ENCODE measurements at regions not wholly inside any gene's neighbourhood (a gene's known extent, or its start where the extent isn't known, plus 50 kb on each side); places are given as distances from the start of the nearest gene placed in this dataset.
A peak's percentile ranks its signal among the peaks of the same experiment; 100 is the strongest.

GRCh38 chr5:112083623-112084022 lies 326.6 kb upstream of the NREP start:
- ChIA-PET POLR2A (no interaction called here), CTCF (no interaction called here)
- no peaks in the 10 kb centered on the region for H3K36me3 ChIP-seq (ENCODE audit: control insufficient read depth in 4 of 4, insufficient read depth in 4 of 4, low read length in 3 of 4)
- no peaks in the 10 kb centered on the region for H3K4me1 ChIP-seq (ENCODE audit: control extremely low read depth in 1 of 4, control insufficient read depth in 4 of 4, insufficient read depth in 4 of 4, low read length in 3 of 4)
- WGBS (ENCODE audit: insufficient coverage): no CpG with 5 or more reads among the region's 4 CpGs
- H3K27me3 ChIP-seq (replicated peaks in 2 of 5; ENCODE audit: control insufficient read depth in 4 of 5, insufficient read depth in 5 of 5, low read length in 4 of 5): no peaks in the 10 kb centered on the region
- DNase-seq: no peak
- no peaks in the 10 kb centered on the region for H3K9me3 ChIP-seq (ENCODE audit: control extremely low read depth in 1 of 5, control insufficient read depth in 4 of 5, insufficient read depth in 2 of 5, low read depth in 1 of 5, low read length in 4 of 5)
- H3K27ac ChIP-seq (ENCODE audit: insufficient read depth in 1 of 2, low read depth in 1 of 2, low read length in 2 of 2, poor library complexity in 1 of 2, severe bottlenecking in 2 of 2): no peak overlapping the region
- H3K4me3 ChIP-seq (ENCODE audit: control insufficient read depth in 1 of 7, extremely low read depth in 1 of 7, insufficient read depth in 4 of 7, low read depth in 2 of 7, low read length in 6 of 7): no peak overlapping the region

- H3K27me3 ChIP-seq (replicated peaks in 2 of 5; ENCODE audit: control insufficient read depth in 4 of 5, insufficient read depth in 5 of 5, low read length in 4 of 5): no peaks in the 10 kb centered on the region
- no peaks in the 10 kb centered on the region for H3K4me1 ChIP-seq (ENCODE audit: control extremely low read depth in 1 of 4, control insufficient read depth in 4 of 4, insufficient read depth in 4 of 4, low read length in 3 of 4)
- ChIA-PET POLR2A (no interaction called here), CTCF (interaction anchor here (0.6 kb wide), 1 partner anchor 36 kb away, joined by 3 read pairs; no protein-coding TSS in a partner anchor)
- peak in 1 of 3 donors; percentile 0 for DNase-seq
- H3K9me3 ChIP-seq (ENCODE audit: control extremely low read depth in 1 of 5, control insufficient read depth in 4 of 5, insufficient read depth in 2 of 5, low read depth in 1 of 5, low read length in 4 of 5): no peaks in the 10 kb centered on the region
- H3K4me3 ChIP-seq (ENCODE audit: control insufficient read depth in 1 of 7, extremely low read depth in 1 of 7, insufficient read depth in 4 of 7, low read depth in 2 of 7, low read length in 6 of 7): no peak overlapping the region
- WGBS (ENCODE audit: insufficient coverage): no CpG with 5 or more reads among the region's 1 CpG
- no peaks in the 10 kb centered on the region for H3K36me3 ChIP-seq (ENCODE audit: control insufficient read depth in 4 of 4, insufficient read depth in 4 of 4, low read length in 3 of 4)
- no peak overlapping the region for H3K27ac ChIP-seq (ENCODE audit: insufficient read depth in 1 of 2, low read depth in 1 of 2, low read length in 2 of 2, poor library complexity in 1 of 2, severe bottlenecking in 2 of 2)
These were observed 320.2 kb upstream of the NREP start for GRCh38 chr5:112077180-112077579.

GRCh38 chr5:112070022-112070421 lies 313.0 kb upstream of the NREP start:
- DNase-seq: no peak
- ChIA-PET CTCF (no interaction called here), POLR2A (no interaction called here)

GRCh38 chr5:112069329-112069728 lies 312.3 kb upstream of the NREP start:
- Histone ChIP-seq H3K4me3 (ENCODE audit: control insufficient read depth in 1 of 7, extremely low read depth in 1 of 7, insufficient read depth in 4 of 7, low read depth in 2 of 7, low read length in 6 of 7) (no peak overlapping the region), H3K9me3 (ENCODE audit: control extremely low read depth in 1 of 5, control insufficient read depth in 4 of 5, insufficient read depth in 2 of 5, low read depth in 1 of 5, low read length in 4 of 5) (no peaks in the 10 kb centered on the region), H3K36me3 (ENCODE audit: control insufficient read depth in 4 of 4, insufficient read depth in 4 of 4, low read length in 3 of 4) (no peaks in the 10 kb centered on the region), H3K27ac (ENCODE audit: insufficient read depth in 1 of 2, low read depth in 1 of 2, low read length in 2 of 2, poor library complexity in 1 of 2, severe bottlenecking in 2 of 2) (no peak overlapping the region), H3K4me1 (ENCODE audit: control extremely low read depth in 1 of 4, control insufficient read depth in 4 of 4, insufficient read depth in 4 of 4, low read length in 3 of 4) (no peaks in the 10 kb centered on the region), H3K27me3 (replicated peaks in 2 of 5; ENCODE audit: control insufficient read depth in 4 of 5, insufficient read depth in 5 of 5, low read length in 4 of 5) (peaks cover 0 to 3% (median 0%) of the 10 kb centered on the region in 5 experiments)
- POLR2A ChIA-PET: no interaction called here
- no peak for DNase-seq
- CTCF ChIA-PET: no interaction called here
- WGBS (ENCODE audit: insufficient coverage): no CpG with 5 or more reads among the region's 3 CpGs

More at GRCh38 chr5:112070022-112070421, 313.0 kb upstream of the NREP start:
- Histone ChIP-seq H3K4me3 (ENCODE audit: control insufficient read depth in 1 of 7, extremely low read depth in 1 of 7, insufficient read depth in 4 of 7, low read depth in 2 of 7, low read length in 6 of 7) (no peak overlapping the region), H3K27ac (ENCODE audit: insufficient read depth in 1 of 2, low read depth in 1 of 2, low read length in 2 of 2, poor library complexity in 1 of 2, severe bottlenecking in 2 of 2) (no peak overlapping the region), H3K4me1 (ENCODE audit: control extremely low read depth in 1 of 4, control insufficient read depth in 4 of 4, insufficient read depth in 4 of 4, low read length in 3 of 4) (no peaks in the 10 kb centered on the region), H3K27me3 (replicated peaks in 2 of 5; ENCODE audit: control insufficient read depth in 4 of 5, insufficient read depth in 5 of 5, low read length in 4 of 5) (peaks cover 0 to 3% (median 0%) of the 10 kb centered on the region in 5 experiments), H3K9me3 (ENCODE audit: control extremely low read depth in 1 of 5, control insufficient read depth in 4 of 5, insufficient read depth in 2 of 5, low read depth in 1 of 5, low read length in 4 of 5) (no peaks in the 10 kb centered on the region), H3K36me3 (ENCODE audit: control insufficient read depth in 4 of 4, insufficient read depth in 4 of 4, low read length in 3 of 4) (no peaks in the 10 kb centered on the region)
- 90% methylated on average over 1 of the region's 1 CpG for WGBS (ENCODE audit: insufficient coverage)

- CTCF ChIA-PET: no interaction called here
- Histone ChIP-seq H3K36me3 (ENCODE audit: control insufficient read depth in 4 of 4, insufficient read depth in 4 of 4, low read length in 3 of 4) (no peaks in the 10 kb centered on the region), H3K27me3 (replicated peaks in 2 of 5; ENCODE audit: control insufficient read depth in 4 of 5, insufficient read depth in 5 of 5, low read length in 4 of 5) (peaks cover 0 to 3% (median 0%) of the 10 kb centered on the region in 5 experiments), H3K27ac (ENCODE audit: insufficient read depth in 1 of 2, low read depth in 1 of 2, low read length in 2 of 2, poor library complexity in 1 of 2, severe bottlenecking in 2 of 2) (no peak overlapping the region), H3K4me3 (ENCODE audit: control insufficient read depth in 1 of 7, extremely low read depth in 1 of 7, insufficient read depth in 4 of 7, low read depth in 2 of 7, low read length in 6 of 7) (no peak overlapping the region), H3K4me1 (ENCODE audit: control extremely low read depth in 1 of 4, control insufficient read depth in 4 of 4, insufficient read depth in 4 of 4, low read length in 3 of 4) (no peaks in the 10 kb centered on the region), H3K9me3 (ENCODE audit: control extremely low read depth in 1 of 5, control insufficient read depth in 4 of 5, insufficient read depth in 2 of 5, low read depth in 1 of 5, low read length in 4 of 5) (no peaks in the 10 kb centered on the region)
- WGBS (ENCODE audit: insufficient coverage): 90% methylated on average over 2 of the region's 3 CpGs
- DNase-seq: no peak
- POLR2A ChIA-PET: no interaction called here
These were observed 311.6 kb upstream of the NREP start for GRCh38 chr5:112068593-112068992.

- H3K4me3 ChIP-seq (ENCODE audit: control insufficient read depth in 1 of 7, extremely low read depth in 1 of 7, insufficient read depth in 4 of 7, low read depth in 2 of 7, low read length in 6 of 7): no peak overlapping the region
- DNase-seq: no peak
- H3K9me3 ChIP-seq (ENCODE audit: control extremely low read depth in 1 of 5, control insufficient read depth in 4 of 5, insufficient read depth in 2 of 5, low read depth in 1 of 5, low read length in 4 of 5): no peaks in the 10 kb centered on the region
- H3K27me3 ChIP-seq (replicated peaks in 2 of 5; ENCODE audit: control insufficient read depth in 4 of 5, insufficient read depth in 5 of 5, low read length in 4 of 5): peaks cover 0 to 3% (median 0%) of the 10 kb centered on the region in 5 experiments
- no peak overlapping the region for H3K27ac ChIP-seq (ENCODE audit: insufficient read depth in 1 of 2, low read depth in 1 of 2, low read length in 2 of 2, poor library complexity in 1 of 2, severe bottlenecking in 2 of 2)
- no peaks in the 10 kb centered on the region for H3K4me1 ChIP-seq (ENCODE audit: control extremely low read depth in 1 of 4, control insufficient read depth in 4 of 4, insufficient read depth in 4 of 4, low read length in 3 of 4)
- ChIA-PET CTCF (no interaction called here), POLR2A (no interaction called here)
- H3K36me3 ChIP-seq (ENCODE audit: control insufficient read depth in 4 of 4, insufficient read depth in 4 of 4, low read length in 3 of 4): no peaks in the 10 kb centered on the region
These were observed 308.8 kb upstream of the NREP start for GRCh38 chr5:112065781-112066180.

GRCh38 chr5:112064956-112065355 lies 308.0 kb upstream of the NREP start:
- CTCF ChIA-PET: no interaction called here

More at GRCh38 chr5:112064956-112065355, 308.0 kb upstream of the NREP start:
- H3K9me3 ChIP-seq (ENCODE audit: control extremely low read depth in 1 of 5, control insufficient read depth in 4 of 5, insufficient read depth in 2 of 5, low read depth in 1 of 5, low read length in 4 of 5): no peaks in the 10 kb centered on the region
- H3K27ac ChIP-seq (ENCODE audit: insufficient read depth in 1 of 2, low read depth in 1 of 2, low read length in 2 of 2, poor library complexity in 1 of 2, severe bottlenecking in 2 of 2): no peak overlapping the region
- H3K4me1 ChIP-seq (ENCODE audit: control extremely low read depth in 1 of 4, control insufficient read depth in 4 of 4, insufficient read depth in 4 of 4, low read length in 3 of 4): no peaks in the 10 kb centered on the region
- WGBS (ENCODE audit: insufficient coverage): 100% methylated on average over 1 of the region's 2 CpGs
- H3K36me3 ChIP-seq (ENCODE audit: control insufficient read depth in 4 of 4, insufficient read depth in 4 of 4, low read length in 3 of 4): no peaks in the 10 kb centered on the region
- POLR2A ChIA-PET: no interaction called here
- no peak for DNase-seq
- H3K27me3 ChIP-seq (replicated peaks in 2 of 5; ENCODE audit: control insufficient read depth in 4 of 5, insufficient read depth in 5 of 5, low read length in 4 of 5): peaks cover 0 to 3% (median 0%) of the 10 kb centered on the region in 5 experiments
- no peak overlapping the region for H3K4me3 ChIP-seq (ENCODE audit: control insufficient read depth in 1 of 7, extremely low read depth in 1 of 7, insufficient read depth in 4 of 7, low read depth in 2 of 7, low read length in 6 of 7)
